Endothelial cell of umbilical vein (primary cell): ENCODE measurements at regions not wholly inside any gene's neighbourhood (a gene's known extent, or its start where the extent isn't known, plus 50 kb on each side); places are given as distances from the start of the nearest gene placed in this dataset.

Experiments
- BruUV-seq: library from RNA; stranded (reverse); fragments of 400-500 nt; replicated peaks from 2 replicates; lab custom pipeline; 2021; lab: Mats Ljungman, UMichigan
- CTCF ChIA-PET: fragments of 300-600, 350-600 bp; sonication (Branson Sonifier 250); formaldehyde crosslinking; loops from one replicate; lab custom pipeline; 2021; ENCODE audit warnings: antibody characterized with exemption, inconsistent platforms; lab: Charles Lee
- POLR2A ChIA-PET: fragments of 300-600, 350-600 bp; sonication (Branson Sonifier 250); formaldehyde crosslinking; loops from one replicate; lab custom pipeline; 2021; ENCODE audit warnings: antibody characterized with exemption, inconsistent platforms; lab: Charles Lee
- DNase-seq: peaks from one replicate; pipeline ENCODE4 v3.0.0-alpha.2; 2011; ENCODE audit warnings: low read depth, low spot score
- FAIRE-seq: peaks from 2 replicates; lab custom pipeline; 2011; peaks lifted over from hg19 to GRCh38; lab: Jason Lieb, UNC
- H2AFZ ChIP-seq: 2 replicates; pipeline ENCODE4 v1.6.0; 2012; ENCODE audit warnings: low read depth, low read length, control low read depth, inconsistent platforms
- H3K27ac ChIP-seq: 2 replicates; pipeline ENCODE4 v1.5.1; 2011; ENCODE audit warnings: low read depth, mild to moderate bottlenecking, control low read depth, low read length, moderate library complexity; ENCODE audit not compliant: insufficient read depth
- H3K27me3 ChIP-seq, 2 experiments: 2 replicates each; pipeline versions ENCODE4 v1.6.0 to v1.6.1; 2011; ENCODE audit warnings: low read length in 2 of 2, mixed read lengths in 1 of 2; ENCODE audit not compliant: control insufficient read depth in 2 of 2, insufficient read depth in 2 of 2
- H3K36me3 ChIP-seq, 2 experiments: 2 replicates in 1 of 2; 3 replicates in 1 of 2; pipeline ENCODE4 v1.5.1; 2011; ENCODE audit warnings: low read length in 2 of 2, mild to moderate bottlenecking in 1 of 2, moderate library complexity in 1 of 2; ENCODE audit not compliant: control insufficient read depth in 2 of 2, insufficient read depth in 2 of 2; ENCODE audit errors: extremely low read depth in 1 of 2
- H3K4me1 ChIP-seq: 3 replicates; pipeline ENCODE4 v1.5.1; 2011; ENCODE audit warnings: mild to moderate bottlenecking, low read length; ENCODE audit not compliant: control insufficient read depth, insufficient read depth; ENCODE audit errors: extremely low read depth
- H3K4me2 ChIP-seq: 2 replicates; pipeline ENCODE4 v1.6.1; 2011; ENCODE audit warnings: low read length, control low read depth, mixed read lengths; ENCODE audit not compliant: insufficient read depth
- H3K4me3 ChIP-seq, 3 experiments: fragments of 200-600 bp in 1 of 3; sonication (generic), shearing (Covaris generic) in 1 of 3; replicated peaks in 1 of 3; 2 replicates each; pipeline ENCODE4 v1.5.1; 2011 to 2016; ENCODE audit warnings: control low read depth in 3 of 3, low read length in 3 of 3, mild to moderate bottlenecking in 2 of 3, inconsistent platforms in 1 of 3, low read depth in 1 of 3, moderate library complexity in 1 of 3; ENCODE audit not compliant: insufficient read depth in 1 of 3
- H3K79me2 ChIP-seq: 2 replicates; pipeline ENCODE4 v1.6.0; 2012; ENCODE audit warnings: low read length, inconsistent platforms; ENCODE audit not compliant: control insufficient read depth, insufficient read depth
- H3K9ac ChIP-seq: replicated peaks from 2 replicates; pipeline ENCODE3; 2011; ENCODE audit warnings: low read length, control low read depth; ENCODE audit not compliant: insufficient read depth; ENCODE audit errors: extremely low read depth
- H3K9me1 ChIP-seq: replicated peaks from 3 replicates; pipeline ENCODE4 v1.6.0; 2011; ENCODE audit warnings: mild to moderate bottlenecking, low read length; ENCODE audit not compliant: control insufficient read depth, insufficient read depth; ENCODE audit errors: extremely low read depth
- H3K9me3 ChIP-seq: replicated peaks from 2 replicates; pipeline ENCODE4 v1.5.1; 2012; ENCODE audit warnings: low read length, inconsistent platforms; ENCODE audit not compliant: control insufficient read depth, insufficient read depth
- H4K20me1 ChIP-seq: replicated peaks from 2 replicates; pipeline ENCODE3; 2011; ENCODE audit warnings: mild to moderate bottlenecking, low read length; ENCODE audit not compliant: control insufficient read depth, insufficient read depth; ENCODE audit errors: extremely low read depth
- FOS ChIP-seq: IDR thresholded peaks from 2 replicates; pipeline ENCODE4 v1.6.1; 2011; ENCODE audit warnings: mild to moderate bottlenecking, low read length, moderate library complexity, borderline replicate concordance; ENCODE audit not compliant: insufficient read depth
- MYC ChIP-seq: IDR thresholded peaks from one replicate; pipeline ENCODE4 v1.6.1; 2011; ENCODE audit warnings: mild to moderate bottlenecking, low read depth, low read length
- dilution Hi-C: fragments of 300-500 bp; cut with MboI; formaldehyde crosslinking; loops from one replicate; pipeline ENCODE4 v1.15.0; 2019; ENCODE audit warnings: low sequenced_read_pairs; ENCODE audit not compliant: extremely low pct_ligation_motif_present
- intact Hi-C: fragments of 100-400 bp; cut with micrococcal nuclease; formaldehyde crosslinking; loops from one replicate; pipeline ENCODE4 v1.10.0; 2022

GRCh38 chr17:17398188-17398942 is 78.4 kb upstream of the MED9 start:
- DNase-seq (no peak), FAIRE-seq (no peak)
- dilution Hi-C loops (no loop called here), intact Hi-C loops (no loop called here)
- TF ChIP-seq FOS: no peak
- no peak overlapping the region for H3K27ac ChIP-seq
- no peaks in the 10 kb centered on the region for H3K79me2 ChIP-seq
- H3K4me3 ChIP-seq: no peak overlapping the region
- BruUV-seq: no TSS peak
- no peaks in the 10 kb centered on the region for H3K9me1 ChIP-seq
- ChIA-PET POLR2A (no interaction called here), CTCF (no interaction called here)
- no peaks in the 10 kb centered on the region for H3K36me3 ChIP-seq
- no peaks in the 10 kb centered on the region for H3K27me3 ChIP-seq
- H4K20me1 ChIP-seq: no peaks in the 10 kb centered on the region
- H3K9ac ChIP-seq: no peak overlapping the region
- no peak overlapping the region for H2AFZ ChIP-seq
- H3K4me2 ChIP-seq: no peak overlapping the region
- H3K9me3 ChIP-seq: no peaks in the 10 kb centered on the region
- peaks cover 12% of the 10 kb centered on the region for H3K4me1 ChIP-seq

DNA sequence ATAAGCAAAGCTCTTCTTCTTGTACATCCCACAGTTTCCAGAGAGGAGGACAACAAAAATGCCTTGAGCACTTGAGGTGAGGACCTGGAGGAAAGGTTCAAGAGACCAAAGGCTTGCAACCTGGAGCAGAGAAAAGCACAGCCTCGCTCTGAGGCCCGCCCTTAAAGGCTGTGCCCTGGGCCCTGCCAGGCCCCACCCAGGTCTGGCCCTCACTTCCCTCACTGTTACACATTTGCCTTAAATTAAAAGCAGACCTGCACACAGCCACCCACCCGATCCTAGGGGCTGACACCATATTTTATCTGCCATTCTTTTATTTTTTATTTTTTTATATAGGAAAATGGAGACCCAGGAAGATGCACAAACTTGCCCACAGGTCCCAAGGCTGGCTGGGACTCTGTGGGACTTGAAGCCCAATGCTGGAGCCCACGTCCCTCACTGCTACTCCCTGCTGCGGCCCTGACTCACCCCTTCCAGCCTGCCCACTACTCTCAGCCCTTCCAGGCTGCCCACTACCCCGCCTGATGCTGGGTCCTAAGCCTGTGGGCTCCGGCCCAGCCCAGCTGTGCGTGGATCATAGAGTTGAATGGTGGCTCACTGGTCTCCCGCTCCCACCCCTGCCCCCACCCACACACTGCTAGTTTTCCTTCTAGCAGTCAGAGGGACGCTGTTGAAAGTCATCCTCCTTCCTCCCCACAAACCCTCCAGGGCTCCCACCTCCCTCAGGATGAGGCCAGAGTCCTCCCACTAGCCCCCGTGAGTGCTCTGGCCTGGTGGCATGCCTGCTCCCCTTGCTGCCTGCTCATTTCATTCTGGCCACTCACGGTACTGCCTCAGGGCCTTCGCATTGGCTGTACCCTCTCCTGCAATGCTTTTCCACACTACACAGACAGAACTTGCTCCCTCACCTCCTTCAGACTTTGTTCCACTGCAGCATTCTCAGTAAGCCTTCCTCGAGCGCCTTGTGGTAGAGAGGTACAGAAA is 77.6 kb upstream of the MED9 start:
- ChIA-PET CTCF (no interaction called here), POLR2A (no interaction called here)
- Histone ChIP-seq H3K9ac (no peak overlapping the region), H3K9me1 (no peaks in the 10 kb centered on the region), H3K27ac (no peak overlapping the region), H3K79me2 (no peaks in the 10 kb centered on the region), H3K27me3 (no peaks in the 10 kb centered on the region), H3K9me3 (no peaks in the 10 kb centered on the region), H3K4me3 (no peak overlapping the region), H4K20me1 (no peaks in the 10 kb centered on the region), H3K4me1 (peaks cover 21% of the 10 kb centered on the region), H2AFZ (no peak overlapping the region), H3K4me2 (no peak overlapping the region), H3K36me3 (no peaks in the 10 kb centered on the region)
- DNase-seq (no peak), FAIRE-seq (no peak)
- TF ChIP-seq MYC (no peak), FOS (no peak)
- dilution Hi-C loops: no loop called here
- no TSS peak for BruUV-seq
- intact Hi-C loops: no loop called here
